Suppressor macrophage treated with lipopolysaccharide for 1 hour (primary cell): ENCODE measurements at regions not wholly inside any gene's neighbourhood (a gene's known extent, or its start where the extent isn't known, plus 50 kb on each side); places are given as distances from the start of the nearest gene placed in this dataset.

Source experiments
- DNase-seq, 3 donors: peaks; one replicate each; pipeline ENCODE4 v3.0.0-alpha.2; 2020 to 2022

GRCh38 chr7:25316366-25316765 is 88.1 kb upstream of the NPVF start:
- DNase-seq = no peak

GRCh38 chr7:25318047-25318446 is 89.8 kb upstream of the NPVF start:
- no peak for DNase-seq

GRCh38 chr7:25319707-25320106 is 91.4 kb upstream of the NPVF start:
- no peak for DNase-seq

- DNase-seq = no peak
These were observed 92.5 kb upstream of the NPVF start for GRCh38 chr7:25320791-25321190.

GRCh38 chr7:25321424-25321823 is 93.1 kb upstream of the NPVF start:
- no peak for DNase-seq

- no peak for DNase-seq
These were observed 94.2 kb upstream of the NPVF start for GRCh38 chr7:25322473-25322872.

- no peak for DNase-seq
These were observed 97.0 kb upstream of the NPVF start for GRCh38 chr7:25325186-25325757.

GRCh38 chr7:25326501-25327156 is 98.3 kb upstream of the NPVF start:
- no peak for DNase-seq

GRCh38 chr7:25329815-25330214 is 101.5 kb upstream of the NPVF start:
- DNase-seq = no peak

- DNase-seq = no peak
These were observed 105.1 kb upstream of the NPVF start for GRCh38 chr7:25333296-25333928.

- DNase-seq = no peak
These were observed 119.2 kb upstream of the NPVF start for GRCh38 chr7:25347360-25348066.

- no peak for DNase-seq
These were observed 119.8 kb upstream of the NPVF start for GRCh38 chr7:25348104-25348503.

- no peak for DNase-seq
These were observed 121.2 kb upstream of the NPVF start for GRCh38 chr7:25349283-25350017.

GRCh38 chr7:25350041-25350440 is 121.8 kb upstream of the NPVF start:
- no peak for DNase-seq

- DNase-seq = no peak
These were observed 123.5 kb upstream of the NPVF start for GRCh38 chr7:25351761-25352160.

- no peak for DNase-seq
These were observed 124.9 kb upstream of the NPVF start for GRCh38 chr7:25353196-25353595.

- DNase-seq = no peak
These were observed 125.4 kb upstream of the NPVF start for GRCh38 chr7:25353732-25354131.

- no peak for DNase-seq
These were observed 128.4 kb upstream of the NPVF start for GRCh38 chr7:25356534-25357151.

GRCh38 chr7:25358926-25359325 is 130.6 kb upstream of the NPVF start:
- no peak for DNase-seq

- DNase-seq = no peak
These were observed 131.3 kb upstream of the NPVF start for GRCh38 chr7:25359471-25360059.

- DNase-seq = no peak
These were observed 132.2 kb upstream of the NPVF start for GRCh38 chr7:25360451-25360850.

GRCh38 chr7:25361387-25361786 is 133.1 kb upstream of the NPVF start:
- no peak for DNase-seq
